AML-193 (cell line): ENCODE measurements at regions not wholly inside any gene's neighbourhood (a gene's known extent, or its start where the extent isn't known, plus 50 kb on each side); places are given as distances from the start of the nearest gene placed in this dataset.
"Not testable (repeated sequence)": the region's sequence is repeated elsewhere in the genome, so short reads cannot be mapped to it uniquely, and the experiment has no call there.

Source experiments
- DNase-seq, 2 experiments: peaks; one replicate each; lab custom pipeline; 2025; lab: John Stamatoyannopoulos, UW

GRCh38 chr19:20388706-20389225, 176.8 kb downstream of the ZNF737 start:
- no peak for DNase-seq

DNA sequence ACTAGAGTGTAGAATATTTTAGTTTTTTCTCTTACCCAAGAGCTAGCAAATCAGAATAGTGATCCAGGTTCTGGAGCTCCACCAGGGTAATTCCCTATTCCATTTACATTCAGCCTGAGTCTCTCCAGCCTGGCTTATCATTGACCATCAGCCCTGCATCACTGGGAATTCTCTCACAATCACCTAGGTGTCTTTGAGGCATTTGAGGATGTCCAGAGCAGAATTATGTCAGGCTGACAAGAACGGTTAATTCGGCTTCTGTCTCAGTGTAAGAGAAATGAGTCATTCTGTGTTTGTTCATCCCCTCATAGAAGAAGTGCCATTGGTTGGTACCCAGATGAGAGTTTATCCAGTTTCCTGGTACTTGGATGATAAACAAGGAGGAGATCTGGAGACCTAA, 180.5 kb downstream of the ZNF737 start:
- no peak for DNase-seq

GRCh38 chr19:20371911-20372310, 193.7 kb downstream of the ZNF737 start:
- DNase-seq: no peak

DNA sequence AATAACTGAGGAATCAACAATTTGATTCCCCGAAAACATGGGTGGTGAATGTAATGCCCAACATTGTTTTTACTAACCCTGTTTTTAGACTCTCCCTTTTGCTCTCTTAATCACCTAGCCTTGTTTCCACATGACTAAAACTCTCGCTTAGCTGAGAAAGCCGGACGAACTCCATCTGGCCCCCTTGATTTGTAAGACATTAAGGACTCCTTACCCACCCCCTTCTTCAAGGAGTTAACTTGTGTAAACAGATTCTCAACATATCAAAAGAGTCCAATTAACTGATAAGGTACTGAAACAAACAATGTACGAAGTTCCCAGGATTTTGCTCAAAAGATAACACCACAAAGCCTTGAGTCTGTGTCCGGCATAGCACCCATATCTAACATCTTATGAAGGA, 194.3 kb downstream of the ZNF737 start:
- not testable (repeated sequence) for DNase-seq

DNA sequence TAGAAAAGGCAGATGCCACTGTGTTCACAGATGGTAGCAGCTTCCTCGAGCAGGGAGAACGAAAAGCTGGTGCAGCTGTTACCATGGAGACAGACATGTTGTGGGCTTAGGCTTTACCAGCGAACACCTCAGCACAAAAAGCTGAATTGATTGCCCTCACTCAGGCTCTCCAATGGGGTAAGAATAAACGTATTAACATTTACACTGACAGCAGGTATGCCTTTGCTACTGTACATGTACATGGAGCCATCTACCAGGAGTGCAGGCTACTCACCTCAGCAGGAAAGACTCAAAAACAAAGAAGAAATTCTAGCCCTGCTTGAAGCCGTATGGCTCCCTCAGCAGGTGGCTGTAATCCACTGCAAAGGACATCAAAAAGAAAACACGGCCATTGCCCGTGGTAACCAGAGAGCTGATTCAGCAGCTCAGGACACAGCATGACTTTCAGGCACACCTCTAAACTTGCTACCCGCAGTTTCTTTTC, 197.7 kb downstream of the ZNF737 start:
- DNase-seq: no peak

DNA sequence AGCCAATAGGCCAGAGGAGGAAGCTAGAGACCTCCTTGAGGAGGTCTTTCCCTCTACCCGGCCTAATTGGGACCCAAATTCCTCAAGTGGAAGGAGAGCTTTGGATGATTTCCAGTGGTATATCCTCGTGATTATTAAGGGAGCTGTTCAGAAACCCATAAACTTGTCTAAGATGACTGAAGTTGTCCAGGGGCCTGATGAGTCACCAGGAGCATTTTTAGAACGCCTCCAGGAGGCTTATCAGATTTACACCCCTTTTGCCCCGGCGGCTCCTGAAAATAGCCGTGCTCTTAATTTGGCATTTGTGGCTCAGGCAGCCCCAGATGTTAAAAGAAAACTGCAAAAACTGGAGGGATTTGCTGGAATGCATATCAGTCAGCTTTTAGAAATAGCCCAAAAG, 198.1 kb downstream of the ZNF486 start:
- DNase-seq: no peak

DNA sequence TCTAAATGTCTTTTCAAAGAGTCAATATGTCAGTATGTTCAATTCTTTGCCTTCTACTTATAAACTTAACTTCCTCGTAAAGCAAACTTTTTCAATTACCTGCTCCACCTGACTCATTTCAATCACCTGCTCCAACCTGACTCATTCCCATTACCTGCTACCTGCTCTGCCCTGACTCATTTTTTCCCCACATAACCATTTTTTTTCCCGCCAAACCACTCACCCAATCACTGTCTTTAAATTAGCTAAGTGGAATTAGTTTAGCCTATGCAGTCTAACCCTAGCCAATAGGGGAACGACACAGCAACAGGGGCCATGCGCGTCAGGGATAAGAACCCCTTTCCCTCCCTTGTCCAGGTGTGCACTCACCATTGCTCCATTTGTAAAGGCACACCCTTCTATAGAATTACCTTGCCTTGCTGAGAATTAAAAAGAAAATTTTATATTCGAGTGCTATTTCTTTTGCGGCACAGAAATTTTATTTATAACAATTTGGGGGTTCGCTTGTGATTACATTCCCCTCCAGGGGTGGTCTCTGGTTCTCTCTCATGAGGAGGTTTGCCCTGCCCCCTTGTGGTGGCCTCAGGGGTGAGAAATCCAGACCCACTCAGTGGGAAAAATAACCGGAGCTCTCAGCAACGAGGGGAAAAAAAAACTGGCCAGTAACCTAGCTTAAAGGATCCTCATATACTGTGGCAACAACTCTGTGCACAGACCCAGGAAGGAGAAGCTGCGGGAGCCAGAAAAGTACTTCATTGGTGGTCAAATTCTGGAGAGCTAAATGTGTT, 193.1 kb downstream of the ZNF486 start:
- no peak for DNase-seq

- DNase-seq: not testable (repeated sequence)
Observed at GRCh38 chr19:20358841-20359465, 191.9 kb downstream of the ZNF486 start.

DNA sequence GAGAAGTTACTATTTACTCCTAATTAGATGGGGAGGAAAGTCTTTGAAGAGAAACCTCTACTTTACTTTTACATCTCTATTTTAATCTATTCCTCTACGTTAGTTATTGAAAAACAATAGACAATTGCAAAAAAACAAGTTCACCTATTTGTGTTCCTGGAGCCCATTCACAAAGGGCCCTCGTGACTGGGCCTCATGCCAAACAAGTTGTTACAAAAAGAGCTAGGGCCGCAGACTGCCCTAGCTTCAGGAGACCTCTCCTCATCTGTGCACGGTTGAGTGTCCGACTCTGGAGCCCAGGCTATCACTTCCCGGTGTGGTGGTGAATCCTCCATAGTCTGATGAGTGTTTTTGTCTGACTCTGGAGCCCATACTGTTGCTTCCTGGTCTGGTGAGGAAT, 190.9 kb downstream of the ZNF486 start:
- DNase-seq: no peak

- DNase-seq: no peak
Observed at GRCh38 chr19:20351244-20351643, 184.2 kb downstream of the ZNF486 start.

GRCh38 chr19:20349206-20349605, 182.2 kb downstream of the ZNF486 start:
- DNase-seq: no peak

DNA sequence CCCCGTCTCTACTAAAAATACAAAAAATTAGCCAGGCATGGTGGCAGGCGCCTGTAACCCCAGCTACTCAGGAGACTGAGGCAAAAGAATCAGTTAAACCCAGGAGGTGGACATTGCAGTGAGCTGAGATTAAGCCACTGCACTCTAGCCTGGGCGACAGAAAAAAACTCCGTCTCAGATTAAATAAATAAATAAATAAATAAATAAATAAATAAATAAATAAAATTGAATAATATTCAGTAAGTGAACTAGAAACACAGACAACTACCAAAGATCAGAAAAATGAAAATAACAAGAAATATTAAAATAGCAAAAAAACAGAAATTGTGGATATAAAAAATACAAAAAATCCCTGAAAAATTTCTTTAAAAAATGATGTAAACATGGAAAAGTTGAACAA, 172.4 kb downstream of the ZNF486 start:
- DNase-seq: no peak

- DNase-seq: no peak
Observed at GRCh38 chr19:20334760-20335159, 167.7 kb downstream of the ZNF486 start.

- DNase-seq: no peak
Observed at GRCh38 chr19:20333508-20333907, 166.5 kb downstream of the ZNF486 start.

DNA sequence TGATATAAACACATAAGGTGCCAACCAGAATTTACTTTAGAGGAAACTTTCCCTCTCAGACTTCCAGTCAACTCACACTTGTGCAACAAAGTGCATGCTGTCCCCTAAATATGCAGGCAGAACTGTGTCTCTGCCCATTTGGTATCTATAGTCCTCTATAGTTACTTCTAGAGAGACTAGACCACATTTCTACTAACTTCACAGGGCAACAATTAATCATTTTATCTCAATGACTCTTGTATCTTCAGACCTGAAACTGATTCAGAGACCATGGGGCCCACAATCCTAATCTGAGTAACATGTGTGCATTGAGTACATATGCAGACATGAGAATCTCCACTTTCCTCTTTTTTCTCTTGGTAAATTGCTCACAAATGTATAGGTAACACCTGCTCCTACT, 158.1 kb downstream of the ZNF486 start:
- DNase-seq: no peak

DNA sequence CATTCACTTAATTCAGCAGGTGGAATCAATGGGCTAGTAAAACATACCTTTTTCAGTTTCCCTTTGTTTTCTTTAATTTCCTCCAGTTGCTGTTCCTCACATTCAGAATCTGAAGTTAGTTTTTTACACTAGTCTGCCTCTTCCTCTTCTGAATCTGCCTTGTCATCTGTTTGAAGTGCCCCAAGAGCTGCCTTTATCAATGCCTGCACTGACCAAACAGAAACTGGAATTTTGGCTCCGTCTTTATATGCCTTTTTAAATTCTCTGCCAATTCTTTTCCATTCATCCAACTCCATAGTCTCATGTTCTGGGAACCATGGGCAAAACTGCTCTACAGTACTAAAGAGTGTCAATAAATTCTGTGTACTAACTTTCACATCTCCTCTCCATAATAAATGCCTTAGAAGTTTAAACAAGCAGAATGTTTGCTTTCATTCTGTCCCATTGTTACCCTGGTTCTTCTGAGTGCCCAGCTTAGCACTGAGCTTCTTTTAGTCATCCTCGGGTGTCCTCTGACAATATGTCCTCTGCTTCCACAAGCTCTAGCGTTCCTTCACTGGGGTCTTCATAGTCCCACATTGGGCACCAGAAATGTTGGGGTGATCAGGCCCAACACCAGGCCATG, 154.2 kb downstream of the ZNF486 start:
- DNase-seq: no peak

DNA sequence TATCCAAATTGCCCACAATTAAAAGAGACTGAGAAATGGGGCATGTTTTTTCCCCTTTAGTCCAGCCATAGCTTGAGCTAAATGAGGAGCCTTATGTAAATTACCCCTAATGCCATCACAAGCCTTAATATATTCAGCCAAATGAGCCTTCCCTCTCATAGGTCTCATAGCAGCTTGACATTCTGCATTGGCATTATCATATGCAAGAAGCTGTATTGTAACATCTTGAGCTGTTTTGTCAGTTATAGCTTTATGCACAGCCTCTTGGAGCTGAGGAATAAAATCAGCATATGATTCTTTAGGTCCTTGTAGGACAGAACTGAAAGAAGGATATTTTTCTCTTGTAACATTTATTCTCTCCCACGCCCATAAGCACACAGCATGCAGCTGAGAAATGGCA, 153.2 kb downstream of the ZNF486 start:
- DNase-seq: no peak

GRCh38 chr19:20318616-20319015, 151.6 kb downstream of the ZNF486 start:
- no peak for DNase-seq

- DNase-seq: no peak
Observed at GRCh38 chr19:20315543-20315942, 148.5 kb downstream of the ZNF486 start.

DNA sequence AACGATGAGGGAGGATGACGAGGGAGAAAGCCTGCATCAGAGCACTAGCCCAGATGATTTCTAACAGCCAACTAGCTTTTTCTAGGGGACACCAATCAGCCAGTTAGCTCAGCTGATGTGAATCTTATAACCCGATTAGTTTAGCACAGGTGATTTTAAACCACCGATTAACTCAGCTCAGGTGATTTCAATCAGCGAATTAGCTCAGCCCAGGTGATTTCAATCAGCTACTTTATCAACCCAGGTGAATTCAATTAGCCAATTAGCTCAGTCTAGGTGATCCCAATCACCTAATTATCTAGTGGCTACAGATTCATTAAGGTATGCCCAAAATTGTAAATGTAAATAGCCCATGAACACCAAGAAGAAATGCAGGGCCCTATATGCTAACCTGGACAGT, 146.9 kb downstream of the ZNF486 start:
- DNase-seq: no peak

GRCh38 chr19:20307127-20307526, 140.1 kb downstream of the ZNF486 start:
- no peak for DNase-seq

- DNase-seq: not testable (repeated sequence)
Observed at GRCh38 chr19:20296314-20296713, 129.3 kb downstream of the ZNF486 start.

DNA sequence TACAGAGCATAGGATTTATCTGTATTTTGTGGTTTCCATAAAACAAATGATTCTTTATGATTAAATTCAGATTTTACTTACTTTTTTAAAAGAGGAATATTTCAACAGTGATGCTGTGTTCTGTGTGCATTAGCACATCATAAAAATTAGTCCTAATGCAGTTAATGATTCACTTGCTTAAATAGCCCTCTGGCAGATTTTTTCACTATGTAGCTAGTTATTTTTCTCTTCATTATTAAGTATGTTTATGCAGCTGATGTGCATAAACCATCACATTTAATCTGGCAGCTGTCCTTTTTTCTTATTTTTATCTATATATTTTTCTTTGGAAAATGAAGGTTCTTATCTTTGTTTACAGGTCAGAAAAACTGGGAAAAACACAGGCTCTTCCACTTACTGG, 127.2 kb downstream of the ZNF486 start:
- DNase-seq: no peak
